NCI-H146 treated with DMSO at 0.1 percent for 48 hours (cell line): ENCODE measurements at regions not wholly inside any gene's neighbourhood (a gene's known extent, or its start where the extent isn't known, plus 50 kb on each side); places are given as distances from the start of the nearest gene placed in this dataset.

Experiments used
- DNase-seq: peaks from one replicate; lab custom pipeline; 2025; ENCODE audit not compliant: unreplicated experiment; lab: John Stamatoyannopoulos, UW

DNA sequence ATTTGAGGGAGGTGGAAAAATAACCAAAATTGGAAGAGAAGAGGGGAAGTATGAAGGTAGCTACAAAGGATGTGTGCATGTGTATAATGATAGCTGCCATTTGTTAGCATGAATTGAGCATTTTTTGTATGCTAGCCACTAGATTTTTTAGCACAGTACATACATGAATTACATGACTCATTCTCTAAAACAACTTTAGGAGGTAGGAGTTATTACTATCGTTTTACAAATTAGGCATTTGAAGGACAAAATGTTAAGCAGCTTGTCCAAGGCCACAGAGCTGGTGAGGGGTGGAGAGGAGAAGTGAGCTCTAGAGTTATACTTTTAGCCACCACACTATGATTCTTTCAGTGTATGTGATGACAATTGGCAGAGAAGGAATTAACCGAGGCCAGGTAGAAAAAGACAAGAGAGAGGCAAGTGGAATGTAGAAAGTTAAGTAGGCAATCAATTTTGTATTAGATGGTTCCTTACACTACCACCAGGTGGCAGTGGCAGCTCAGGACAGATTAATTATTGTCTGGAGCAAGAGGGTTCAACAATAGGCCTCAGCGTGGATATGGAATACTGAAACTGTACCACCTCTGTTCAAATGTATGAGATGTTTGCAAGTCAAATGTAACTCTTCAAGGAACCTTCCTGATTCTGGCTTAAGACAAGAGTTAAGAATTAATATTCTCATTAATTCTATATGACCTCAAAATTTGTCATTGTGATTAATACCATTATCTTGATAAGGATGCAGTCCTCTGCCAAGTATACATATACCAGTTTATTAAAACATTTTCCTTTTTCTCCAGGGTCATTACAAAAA, 128.0 kb downstream of the MBL2 start:
- DNase-seq = peak; percentile 4

DNA sequence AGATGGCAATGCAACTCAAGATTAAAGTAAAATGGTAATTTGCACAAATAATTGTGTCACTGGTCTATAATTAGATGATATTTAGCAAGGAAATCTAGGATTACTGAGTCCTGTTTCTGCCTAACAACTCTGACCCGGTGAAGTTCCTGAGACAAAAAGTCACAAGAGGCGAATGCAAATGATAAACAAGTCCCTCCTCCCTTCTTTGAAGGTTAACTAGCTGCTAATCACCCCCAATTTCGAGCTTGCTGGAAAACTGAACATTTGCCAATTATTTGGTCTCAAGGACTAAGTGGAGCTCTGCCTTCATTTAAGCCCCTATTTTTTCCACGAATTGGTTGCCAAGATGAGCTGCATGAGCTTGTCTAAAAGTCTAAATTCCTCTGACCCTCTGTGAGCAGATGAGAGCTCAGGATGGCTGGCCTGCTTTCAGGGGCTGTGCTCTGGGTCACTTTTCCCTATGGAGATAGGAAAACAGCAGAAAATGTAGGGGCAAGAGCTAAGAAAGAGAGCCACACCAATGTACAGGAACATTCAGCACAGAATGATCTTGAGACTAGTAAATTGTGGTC, 127.3 kb downstream of the MBL2 start:
- no peak for DNase-seq

DNA sequence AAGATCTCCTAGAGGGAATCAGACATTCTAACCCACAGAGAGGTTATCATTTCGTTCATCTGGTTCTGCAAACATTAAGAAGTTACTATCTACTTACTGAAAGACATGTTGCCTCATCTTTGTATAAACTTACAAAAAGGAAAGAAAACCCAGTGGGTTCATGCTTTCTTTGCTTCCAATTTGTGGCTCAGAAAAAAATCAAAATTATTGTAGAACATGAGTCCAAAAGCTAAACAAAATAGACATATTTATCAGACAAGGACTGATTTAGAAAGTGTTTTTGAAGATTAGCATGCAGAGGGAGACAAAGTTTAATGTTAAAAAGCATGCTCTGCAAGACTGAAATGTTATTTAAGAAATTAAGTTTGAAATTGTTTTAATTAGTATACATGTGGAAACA, 123.1 kb downstream of the MBL2 start:
- DNase-seq = no peak

DNA sequence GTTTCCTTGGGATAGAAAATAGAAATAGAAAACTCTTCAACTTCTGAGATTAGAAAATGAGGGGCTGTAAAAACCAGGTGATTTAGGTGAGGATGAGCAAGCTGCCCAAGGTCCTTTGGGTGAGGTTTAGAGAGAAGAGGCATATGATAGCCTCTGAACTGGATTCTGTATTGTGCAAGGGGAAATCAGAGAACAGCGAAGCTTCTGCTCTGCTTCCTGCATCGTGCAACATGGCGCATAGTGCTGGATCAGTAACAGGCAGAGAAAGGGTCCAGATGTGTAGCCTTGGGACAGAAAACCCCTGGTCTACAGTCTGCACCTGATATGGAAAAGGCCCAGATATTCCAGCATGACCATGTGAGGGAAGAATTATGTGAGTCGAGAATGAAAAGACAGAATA, 121.7 kb downstream of the MBL2 start:
- DNase-seq = no peak

DNA sequence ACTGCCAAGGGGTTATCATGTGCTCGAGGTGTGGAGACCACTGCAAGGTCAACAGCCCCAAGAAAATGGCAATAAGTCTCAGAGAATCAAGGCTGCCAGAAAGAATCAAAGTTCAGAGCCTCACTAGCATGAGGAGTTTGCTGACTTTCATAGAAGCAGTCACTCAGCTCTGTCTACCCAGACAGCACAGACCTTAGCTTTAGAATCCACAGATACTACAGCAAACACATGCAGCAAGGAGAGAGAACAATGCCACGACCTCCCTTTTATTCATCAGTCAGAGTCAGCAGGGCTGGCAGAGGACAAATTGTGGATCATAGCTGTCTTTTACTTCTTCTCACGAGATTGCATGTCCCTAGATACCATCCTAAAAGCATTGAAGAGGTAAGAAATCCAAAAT, 121.3 kb downstream of the MBL2 start:
- DNase-seq = no peak

DNA sequence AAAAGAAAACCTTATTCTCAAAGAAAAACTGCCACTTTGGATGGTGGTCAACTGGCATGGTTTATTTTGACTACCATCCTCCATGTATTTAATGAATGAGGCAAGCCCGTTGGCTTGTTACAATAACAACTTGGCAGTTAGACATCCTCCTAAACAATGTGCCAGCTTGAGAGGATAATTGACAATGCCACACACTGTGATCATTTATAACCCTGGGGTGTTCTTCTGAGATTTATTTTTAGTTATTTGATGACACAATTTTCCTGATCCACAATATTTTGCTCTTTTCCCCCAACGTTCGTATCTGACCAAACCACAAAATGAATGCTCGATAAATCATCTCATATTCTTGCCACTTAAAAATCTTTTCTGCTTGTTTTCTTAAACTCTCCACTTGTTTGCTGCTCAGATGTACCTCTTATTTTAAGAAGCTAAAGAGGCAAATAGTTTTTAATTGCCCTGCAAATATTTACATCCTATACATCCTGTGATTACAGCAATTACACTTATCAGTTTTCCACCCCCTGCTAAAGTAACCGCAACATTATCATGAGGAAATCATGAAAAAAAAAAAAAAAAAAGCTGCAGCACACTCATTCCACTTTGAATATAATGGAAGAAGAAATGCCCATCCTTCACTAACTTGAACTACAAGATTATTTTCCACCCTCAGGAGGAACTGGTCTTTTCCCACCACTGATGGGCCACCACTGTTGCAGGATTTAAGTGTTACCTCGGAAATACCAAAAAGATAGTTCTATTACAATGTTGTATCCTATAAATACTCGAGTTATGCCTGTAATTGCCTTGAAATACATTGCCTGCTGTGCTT, 119.9 kb downstream of the MBL2 start:
- DNase-seq = peak; percentile 44

DNA sequence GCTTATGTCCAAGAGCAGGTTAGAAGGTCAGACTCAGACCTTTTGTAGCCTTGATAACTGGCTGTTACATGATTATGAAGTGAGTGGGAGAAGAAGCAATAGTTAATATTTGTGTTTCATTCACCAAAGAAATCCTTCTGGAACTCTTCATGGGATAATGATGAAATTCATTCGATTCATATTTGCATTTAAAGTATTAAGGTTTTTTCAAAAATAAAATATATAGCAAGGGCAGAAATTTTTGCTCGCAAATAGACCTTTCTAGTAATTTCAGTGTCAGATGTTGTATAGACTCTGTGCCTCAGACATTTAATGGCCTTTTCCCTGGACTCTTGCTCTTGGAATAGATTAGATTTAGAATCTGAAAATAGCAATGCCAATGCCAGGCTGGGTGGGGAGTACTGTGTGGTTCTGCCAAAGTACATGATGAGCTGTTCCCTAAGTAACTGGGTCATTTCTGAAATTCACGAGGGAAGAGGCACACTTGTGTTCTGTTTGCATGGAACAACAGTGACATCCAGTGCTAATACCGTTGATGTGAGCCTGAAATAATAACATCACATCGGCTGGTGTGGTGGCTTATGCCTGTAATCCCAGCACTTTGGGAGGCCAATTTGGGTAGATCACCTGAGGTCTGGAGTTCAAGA, 119.2 kb downstream of the MBL2 start:
- DNase-seq = peak; percentile 27

DNA sequence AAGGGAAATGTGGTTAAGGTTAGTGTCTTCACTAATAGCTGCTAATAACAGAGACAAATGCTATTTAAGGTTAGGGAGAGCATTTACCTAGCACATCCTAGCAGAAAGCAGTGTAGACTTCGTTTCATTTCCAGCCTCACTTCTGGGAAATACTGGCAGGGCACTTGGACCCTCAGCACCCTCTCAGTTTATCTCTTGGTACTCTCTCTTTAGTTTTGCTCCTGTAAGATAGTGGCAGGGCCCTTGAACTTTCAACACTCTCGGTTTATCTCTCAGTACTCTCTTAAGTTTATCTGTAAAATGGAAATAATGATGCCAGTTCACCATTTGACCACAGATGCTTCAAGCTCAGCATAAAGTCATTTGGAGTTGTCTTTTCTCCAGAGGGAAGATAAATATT, 118.4 kb downstream of the MBL2 start:
- DNase-seq = no peak

DNA sequence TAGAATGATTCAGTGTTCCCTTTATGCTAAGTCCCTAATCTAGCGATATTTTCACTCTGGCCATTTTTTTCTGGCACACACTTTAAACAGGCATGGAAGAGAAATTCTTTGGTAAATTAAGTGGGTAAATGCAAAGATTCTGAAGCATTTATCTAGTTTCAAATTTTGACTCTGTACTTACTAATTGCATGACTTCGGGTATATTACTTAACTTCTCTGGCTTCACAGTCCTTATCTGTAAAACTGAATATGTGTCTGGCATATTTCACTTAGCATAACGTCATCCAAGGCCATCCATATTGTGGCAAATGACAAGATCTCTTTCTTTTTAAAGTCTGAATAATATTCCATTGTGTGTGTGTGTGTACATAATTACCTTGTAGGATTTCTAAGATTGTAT, 114.5 kb downstream of the MBL2 start:
- DNase-seq = no peak

DNA sequence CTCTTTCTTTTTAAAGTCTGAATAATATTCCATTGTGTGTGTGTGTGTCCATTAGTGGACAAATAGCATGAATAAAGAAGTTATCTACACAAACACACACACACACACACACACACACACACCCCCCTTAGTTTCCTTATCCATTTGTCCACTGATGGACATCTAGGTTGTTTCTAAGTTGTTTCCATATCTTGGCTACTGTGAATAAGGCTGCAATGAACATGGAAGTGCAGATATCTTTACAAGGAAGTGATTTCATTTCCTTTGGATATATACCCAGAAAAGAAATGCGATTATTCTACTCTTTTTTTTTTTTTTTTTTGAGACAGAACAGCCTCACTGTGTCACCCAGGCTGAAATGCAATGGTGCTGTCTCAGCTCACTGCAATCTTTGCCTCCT, 113.5 kb downstream of the MBL2 start:
- no peak for DNase-seq

DNA sequence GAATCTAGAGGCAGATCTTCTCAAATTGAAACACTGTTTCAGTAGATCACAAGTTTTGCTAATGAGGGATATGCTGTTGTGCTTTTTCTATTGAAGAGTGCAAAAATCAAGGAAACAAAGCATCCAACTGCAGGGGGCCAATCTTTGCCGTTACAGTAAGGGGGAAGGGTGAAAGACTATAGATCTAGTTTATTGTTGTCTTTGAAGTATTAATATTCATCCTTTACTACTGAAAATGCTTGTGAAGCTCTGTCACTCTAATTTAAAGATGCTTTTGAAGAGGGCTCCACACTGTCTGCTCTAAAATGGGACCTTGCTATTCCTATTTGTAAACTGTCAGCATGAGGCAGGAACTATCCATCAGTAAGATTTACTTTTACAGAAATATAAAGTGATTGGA, 110.3 kb downstream of the MBL2 start:
- no peak for DNase-seq

DNA sequence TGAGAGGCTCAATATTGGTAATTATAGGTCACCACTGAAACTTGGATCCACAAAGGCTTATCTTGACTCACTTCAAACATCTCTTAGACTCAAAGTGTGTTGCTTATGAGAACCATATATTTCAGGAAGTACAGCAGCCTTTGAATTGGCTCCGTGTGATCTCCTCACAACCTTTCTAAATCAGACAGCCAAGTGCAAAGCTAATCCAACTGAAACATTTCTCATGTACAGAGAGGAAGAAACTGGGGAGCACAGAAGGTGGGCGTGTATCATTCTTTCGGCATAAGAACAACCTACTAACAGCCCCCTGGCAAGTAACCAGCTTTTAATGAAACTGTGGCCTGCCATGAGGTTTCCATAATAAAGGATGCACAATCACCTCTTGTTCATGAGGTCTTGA, 109.4 kb downstream of the MBL2 start:
- DNase-seq = no peak

DNA sequence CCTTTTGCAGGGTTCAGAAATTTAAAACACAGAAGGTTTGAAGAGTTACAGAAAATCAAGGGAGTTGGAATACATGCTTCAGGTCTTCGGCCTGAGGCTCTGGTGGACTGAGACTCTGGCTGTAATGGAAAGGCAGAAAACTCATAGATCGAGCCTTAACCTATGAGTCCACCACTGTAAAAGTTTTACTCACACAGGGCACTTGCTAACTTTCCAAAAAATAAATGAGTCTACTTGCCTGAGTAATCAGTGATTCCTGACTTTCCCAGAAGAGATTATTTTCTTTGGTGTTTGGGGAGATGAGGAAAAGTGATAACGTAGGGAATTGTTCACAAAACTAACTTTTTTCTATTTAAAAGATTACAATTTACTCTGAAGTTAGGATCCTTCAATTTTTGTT, 108.0 kb downstream of the MBL2 start:
- DNase-seq = no peak

DNA sequence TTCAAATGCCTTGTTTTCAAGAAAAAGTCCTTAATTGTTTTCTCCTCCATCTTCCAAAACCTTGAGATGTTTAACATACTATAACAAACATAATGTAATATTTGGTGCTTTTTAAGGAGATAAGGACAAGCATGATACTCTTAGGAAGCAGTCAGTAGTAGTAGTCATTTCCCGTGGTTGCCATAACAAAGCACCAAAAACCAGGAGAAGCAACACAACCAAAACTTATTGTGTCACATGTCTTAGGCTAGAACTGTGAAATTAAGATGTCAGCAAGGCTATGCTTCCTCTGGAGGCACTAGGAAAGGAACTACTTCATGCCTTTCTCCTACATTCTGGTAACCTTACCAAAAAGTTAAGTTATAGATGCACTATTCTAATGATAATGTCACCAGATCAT, 106.8 kb downstream of the MBL2 start:
- DNase-seq = no peak

DNA sequence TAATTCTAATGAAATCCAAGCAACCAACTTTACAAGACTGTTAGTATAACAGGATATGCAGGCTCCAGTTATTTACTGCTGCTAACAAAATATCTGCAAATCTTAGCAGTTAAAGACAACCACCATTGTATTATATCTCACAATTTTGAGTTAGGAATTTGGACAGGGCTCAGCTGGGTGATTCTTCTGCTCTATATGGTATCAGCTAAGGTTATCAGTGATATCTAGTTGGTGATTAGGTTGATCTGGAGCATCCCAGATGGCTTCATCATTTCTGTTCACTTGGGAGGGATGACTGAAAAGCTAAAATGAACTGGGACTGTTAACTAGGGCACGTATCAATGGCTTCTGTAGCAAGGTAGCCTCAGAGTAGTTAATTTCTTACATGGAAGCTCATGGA, 105.7 kb downstream of the MBL2 start:
- no peak for DNase-seq

DNA sequence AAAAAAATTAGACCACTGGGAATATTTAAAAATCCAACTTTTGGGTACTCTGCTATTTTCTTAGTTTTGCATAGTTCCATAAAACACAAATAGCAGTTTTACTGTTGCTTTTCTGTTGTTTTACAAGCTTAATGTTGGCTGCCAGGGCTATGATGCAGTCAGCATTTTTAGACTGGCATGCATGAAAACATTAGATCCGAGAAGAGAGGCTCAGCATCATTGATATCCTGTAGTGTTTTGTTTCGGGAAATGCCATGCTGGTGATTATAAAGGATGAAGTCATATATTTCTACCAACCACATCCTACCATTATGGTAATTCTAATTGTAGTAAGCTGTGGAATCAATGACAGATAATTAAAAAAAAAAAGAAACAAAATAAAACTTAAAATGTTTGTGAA, 104.6 kb downstream of the MBL2 start:
- no peak for DNase-seq

DNA sequence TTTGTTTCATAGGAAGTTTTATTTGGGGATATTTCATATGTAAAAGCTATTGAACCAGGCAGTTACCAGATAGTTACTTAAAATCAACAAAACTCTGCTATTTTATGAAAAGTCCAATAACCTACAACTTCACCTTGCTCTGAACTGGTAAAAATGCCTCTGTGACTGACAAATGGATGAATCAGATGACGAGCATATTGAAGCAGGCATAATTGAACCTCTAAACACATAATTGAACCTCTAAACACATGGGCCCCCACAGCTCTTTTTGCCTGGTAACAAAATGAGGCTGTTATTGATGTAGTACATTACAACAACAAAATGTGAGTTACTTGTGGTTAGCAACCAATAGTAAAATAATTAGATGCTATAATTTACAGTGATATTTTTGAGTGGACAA, 99.7 kb downstream of the MBL2 start:
- no peak for DNase-seq

DNA sequence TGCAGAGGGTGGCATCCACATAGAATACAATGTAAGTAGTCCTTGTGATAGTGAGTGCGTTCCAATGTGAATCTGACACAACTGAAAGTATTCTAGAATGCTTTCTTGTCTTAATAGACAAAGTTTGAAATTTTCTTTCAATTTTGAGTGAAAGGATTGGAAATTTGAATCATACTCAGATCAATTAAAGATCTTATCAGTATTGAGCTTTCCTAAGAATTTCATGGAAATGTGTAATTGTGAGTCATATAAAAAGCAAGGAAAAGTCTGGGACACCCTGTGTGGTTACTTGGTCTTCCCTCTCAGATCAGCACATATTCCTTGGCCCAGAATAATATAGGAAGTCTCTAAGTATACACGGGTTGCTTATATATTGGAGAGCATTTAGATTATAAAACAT, 99.1 kb downstream of the MBL2 start:
- DNase-seq = no peak

DNA sequence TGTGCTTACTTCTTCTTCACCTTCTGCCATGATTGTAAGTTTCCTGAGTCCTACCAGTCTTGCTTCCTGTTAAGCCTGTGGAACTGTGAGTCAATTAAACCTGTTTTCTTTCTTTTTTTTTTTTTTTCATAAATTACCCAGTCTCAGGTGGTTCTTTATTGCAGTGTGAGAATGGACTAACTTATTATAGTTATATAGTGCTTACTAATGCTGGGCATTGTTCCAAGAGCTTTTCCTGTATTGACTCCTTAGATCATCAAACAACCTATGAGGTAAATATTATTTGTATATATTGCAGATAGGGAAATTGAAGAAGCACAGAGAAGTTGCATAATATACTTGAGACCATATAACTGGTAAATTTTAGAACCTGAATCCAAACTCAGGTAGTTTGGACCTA, 98.1 kb downstream of the MBL2 start:
- DNase-seq = no peak

DNA sequence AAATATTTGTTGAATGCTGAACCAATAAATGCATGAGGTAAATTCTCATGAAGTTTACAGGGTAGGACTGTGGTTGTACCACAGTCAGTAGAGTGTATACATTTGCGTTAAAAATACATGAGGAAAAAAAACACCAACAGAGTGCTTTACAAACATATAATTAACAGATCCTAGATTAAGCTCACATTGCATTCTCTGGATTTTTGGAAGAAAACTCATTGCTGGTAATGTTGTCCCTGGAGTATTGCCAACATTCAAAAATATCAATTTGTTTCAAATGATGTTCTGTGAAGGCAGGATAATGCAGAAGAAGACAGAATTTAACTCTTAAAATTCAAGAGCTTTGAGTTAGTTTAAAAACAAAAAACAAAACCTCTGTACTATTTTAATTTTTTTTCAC, 95.5 kb downstream of the MBL2 start:
- DNase-seq = no peak

DNA sequence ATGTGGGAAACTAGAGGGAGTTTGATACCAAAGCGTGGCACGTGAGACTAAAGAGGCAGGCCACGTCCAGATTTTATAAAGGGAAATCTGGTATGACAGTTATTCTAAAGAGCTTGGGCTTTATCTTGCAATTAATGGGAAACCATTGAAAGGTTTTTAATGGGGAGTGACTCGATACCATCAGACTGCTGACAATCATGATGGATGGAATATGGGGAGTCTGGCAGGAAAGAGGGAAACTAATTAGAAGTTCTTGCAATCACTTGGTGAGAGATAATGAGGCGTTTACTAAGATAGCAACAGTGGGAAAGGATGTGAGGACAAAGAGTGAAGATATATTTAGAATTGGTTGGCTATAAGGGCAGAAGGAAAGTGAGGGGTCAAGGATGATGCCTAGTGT, 94.0 kb downstream of the MBL2 start:
- DNase-seq = no peak

DNA sequence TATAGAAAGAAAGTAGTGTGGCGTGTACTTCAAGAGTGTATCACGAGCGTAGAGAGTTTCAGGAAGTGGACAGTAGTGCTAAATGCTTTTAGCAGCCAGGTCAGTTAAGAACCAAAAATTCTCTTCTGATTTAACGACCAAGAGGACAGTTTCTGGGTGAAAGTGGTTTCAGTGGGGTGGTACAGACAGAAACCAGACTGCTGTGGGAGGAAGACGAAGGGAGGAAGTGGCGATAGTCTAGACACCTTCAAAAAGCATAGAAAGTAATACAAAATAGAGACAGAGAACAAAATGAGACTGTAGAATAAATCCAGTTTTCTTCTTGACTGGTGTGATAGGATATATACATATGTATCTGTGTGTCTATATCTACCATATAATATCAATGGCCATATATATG, 93.5 kb downstream of the MBL2 start:
- no peak for DNase-seq
